GDM1 (cell line): ENCODE measurements at regions not wholly inside any gene's neighbourhood (a gene's known extent, or its start where the extent isn't known, plus 50 kb on each side); places are given as distances from the start of the nearest gene placed in this dataset.
"Not testable (repeated sequence)": the region's sequence is repeated elsewhere in the genome, so short reads cannot be mapped to it uniquely, and the experiment has no call there.

Experiments
- DNase-seq: peaks from one replicate; lab custom pipeline; 2025; lab: John Stamatoyannopoulos, UW

- not testable (repeated sequence) for DNase-seq
These were observed 62.2 kb upstream of the FBXL17 start for GRCh38 chr5:108444130-108444529.

- not testable (repeated sequence) for DNase-seq
These were observed 60.3 kb upstream of the FBXL17 start for GRCh38 chr5:108442063-108442651.

- no peak for DNase-seq
These were observed 55.5 kb upstream of the FBXL17 start for GRCh38 chr5:108437425-108437824.

- no peak for DNase-seq
These were observed 54.8 kb upstream of the FBXL17 start for GRCh38 chr5:108436696-108437095.

- no peak for DNase-seq
These were observed 51.7 kb upstream of the FBXL17 start for GRCh38 chr5:108433600-108433999.

- DNase-seq = no peak
These were observed 50.1 kb upstream of the FBXL17 start for GRCh38 chr5:108432024-108432423.
